H1 (cell line): ENCODE measurements at regions not wholly inside any gene's neighbourhood (a gene's known extent, or its start where the extent isn't known, plus 50 kb on each side); places are given as distances from the start of the nearest gene placed in this dataset.

Experiments
- CTCF ChIA-PET: fragments of 300-600 bp; sonication (Branson Sonifier 250); formaldehyde crosslinking; loops from one replicate; lab custom pipeline; 2021; ENCODE audit not compliant: partially characterized antibody; lab: Charles Lee
- POLR2A ChIA-PET: fragments of 300-600 bp; sonication (Branson Sonifier 250); formaldehyde crosslinking; loops from one replicate; lab custom pipeline; 2021; ENCODE audit warnings: inconsistent platforms; ENCODE audit not compliant: partially characterized antibody; lab: Charles Lee
- DNase-seq, 2 experiments: peaks; one replicate each; pipeline versions ENCODE4 v3.0.0 to v3.0.0-alpha.2; 2010 to 2022; ENCODE audit warnings: low spot score in 2 of 2, low read depth in 1 of 2, mixed read lengths in 1 of 2
- FAIRE-seq: peaks from 2 replicates; lab custom pipeline; 2011; peaks lifted over from hg19 to GRCh38; lab: Jason Lieb, UNC
- H2AFZ ChIP-seq: 2 replicates; pipeline ENCODE4 v1.8.1; 2012; ENCODE audit warnings: low read length, inconsistent platforms
- H2AK5ac ChIP-seq: 2 replicates; pipeline ENCODE4 v1.6.1; 2013; ENCODE audit warnings: low read depth, low read length
- H2BK120ac ChIP-seq: replicated peaks from 2 replicates; pipeline ENCODE3; 2013; ENCODE audit warnings: low read depth, low read length, inconsistent platforms
- H2BK12ac ChIP-seq: 2 replicates; pipeline ENCODE4 v1.6.1; 2013; ENCODE audit warnings: low read depth, low read length
- H2BK15ac ChIP-seq: 2 replicates; pipeline ENCODE4 v1.6.1; 2013; ENCODE audit warnings: low read length
- H2BK20ac ChIP-seq: 2 replicates; pipeline ENCODE4 v1.6.1; 2013; ENCODE audit warnings: low read length
- H2BK5ac ChIP-seq: 2 replicates; pipeline ENCODE4 v1.6.1; 2013; ENCODE audit warnings: low read depth, low read length
- H3K14ac ChIP-seq: 2 replicates; pipeline ENCODE4 v1.6.1; 2013; ENCODE audit warnings: inconsistent platforms; ENCODE audit not compliant: insufficient read length
- H3K18ac ChIP-seq: 2 replicates; pipeline ENCODE4 v1.6.1; 2013; ENCODE audit warnings: low read length; ENCODE audit errors: extremely low read depth
- H3K23ac ChIP-seq: 2 replicates; pipeline ENCODE4 v1.6.1; 2013; ENCODE audit warnings: inconsistent platforms; ENCODE audit not compliant: insufficient read length
- H3K23me2 ChIP-seq: 2 replicates; pipeline ENCODE4 v1.6.1; 2013; ENCODE audit warnings: low read depth, low read length
- H3K27ac ChIP-seq: 2 replicates; pipeline ENCODE4 v1.6.1; 2011; ENCODE audit warnings: low read depth, low read length, inconsistent platforms
- H3K27me3 ChIP-seq, 4 experiments: replicated peaks in 1 of 4; 1 replicate in 1 of 4; 2 replicates in 3 of 4; pipeline versions ENCODE4 v1.6.1 to v1.8.1; 2011 to 2013; ENCODE audit warnings: low read length in 3 of 4, mild to moderate bottlenecking in 3 of 4, inconsistent platforms in 2 of 4, mixed read lengths in 2 of 4, moderate library complexity in 1 of 4; ENCODE audit not compliant: control insufficient read depth in 3 of 4, insufficient read depth in 3 of 4; ENCODE audit errors: extremely low read depth in 1 of 4
- H3K36me3 ChIP-seq, 4 experiments: 2 replicates each; pipeline versions ENCODE4 v1.6.1 to v1.8.1; 2011 to 2013; ENCODE audit warnings: mild to moderate bottlenecking in 4 of 4, low read length in 3 of 4, moderate library complexity in 2 of 4, control low read depth in 1 of 4, inconsistent platforms in 1 of 4; ENCODE audit not compliant: insufficient read depth in 4 of 4, control insufficient read depth in 2 of 4
- H3K4ac ChIP-seq: replicated peaks from 2 replicates; pipeline ENCODE3; 2013; ENCODE audit warnings: low read length, low read depth, mixed read lengths, inconsistent platforms; ENCODE audit not compliant: insufficient read length
- H3K4me1 ChIP-seq, 4 experiments: replicated peaks in 1 of 4; 1 replicate in 1 of 4; 2 replicates in 3 of 4; pipeline versions ENCODE4 v1.6.1 to v1.8.1; 2011 to 2013; ENCODE audit warnings: low read length in 3 of 4, inconsistent platforms in 2 of 4, mixed read lengths in 1 of 4; ENCODE audit not compliant: insufficient read depth in 4 of 4, control insufficient read depth in 3 of 4
- H3K4me2 ChIP-seq, 2 experiments: 2 replicates each; pipeline versions ENCODE4 v1.6.1 to v1.8.1; 2011 to 2013; ENCODE audit warnings: low read depth in 2 of 2, low read length in 2 of 2, control low read depth in 1 of 2, inconsistent platforms in 1 of 2, mild to moderate bottlenecking in 1 of 2; ENCODE audit not compliant: insufficient read depth in 1 of 2
- H3K4me3 ChIP-seq, 4 experiments: fragments of 200-600, 300-600 bp in 1 of 4; sonication (generic), shearing (Covaris generic), sonication (Bioruptor Twin) in 1 of 4; 2 replicates each; pipeline versions ENCODE4 v1.5.1 to v1.8.1; 2011 to 2016; ENCODE audit warnings: low read length in 4 of 4, low read depth in 3 of 4, control low read depth in 2 of 4, inconsistent platforms in 2 of 4, mild to moderate bottlenecking in 2 of 4, mixed read lengths in 1 of 4, moderate library complexity in 1 of 4; ENCODE audit not compliant: insufficient read depth in 2 of 4; ENCODE audit errors: extremely low read depth in 1 of 4
- H3K56ac ChIP-seq: replicated peaks from 2 replicates; pipeline ENCODE3; 2013; ENCODE audit warnings: low read depth, mild to moderate bottlenecking, mixed read lengths, low read length, inconsistent platforms; ENCODE audit not compliant: insufficient read length
- H3K79me1 ChIP-seq: 2 replicates; pipeline ENCODE4 v1.6.1; 2013; ENCODE audit warnings: low read depth, low read length, control low read depth
- H3K79me2 ChIP-seq, 2 experiments: 2 replicates each; pipeline versions ENCODE4 v1.6.1 to v1.8.1; 2012 to 2013; ENCODE audit warnings: low read length in 2 of 2, mild to moderate bottlenecking in 2 of 2, inconsistent platforms in 1 of 2; ENCODE audit not compliant: insufficient read depth in 2 of 2, control insufficient read depth in 1 of 2
- H3K9ac ChIP-seq, 4 experiments: replicated peaks in 1 of 4; 1 replicate in 1 of 4; 2 replicates in 3 of 4; pipeline versions ENCODE4 v1.6.1 to v1.8.1; 2011 to 2013; ENCODE audit warnings: low read depth in 3 of 4, low read length in 3 of 4, control low read depth in 2 of 4, mild to moderate bottlenecking in 2 of 4, moderate library complexity in 2 of 4, inconsistent platforms in 1 of 4; ENCODE audit errors: extremely low read depth in 1 of 4
- H3K9me3 ChIP-seq, 2 experiments: 2 replicates each; pipeline versions ENCODE4 v1.6.1 to v1.8.1; 2012 to 2013; ENCODE audit warnings: mild to moderate bottlenecking in 2 of 2, moderate library complexity in 2 of 2, control low read depth in 1 of 2, inconsistent platforms in 1 of 2, low read depth in 1 of 2, low read length in 1 of 2, mixed read lengths in 1 of 2; ENCODE audit not compliant: insufficient read depth in 2 of 2
- H4K20me1 ChIP-seq, 2 experiments: replicated peaks in 1 of 2; 2 replicates each; pipeline versions ENCODE3 to v1.8.1; 2011 to 2013; ENCODE audit warnings: inconsistent platforms in 2 of 2, low read length in 2 of 2, mild to moderate bottlenecking in 1 of 2; ENCODE audit not compliant: insufficient read depth in 2 of 2, control insufficient read depth in 1 of 2
- H4K5ac ChIP-seq: 2 replicates; pipeline ENCODE4 v1.6.1; 2013; ENCODE audit warnings: low read length, low read depth, mixed read lengths, inconsistent platforms; ENCODE audit not compliant: insufficient read length
- H4K8ac ChIP-seq: 2 replicates; pipeline ENCODE4 v1.8.0; 2013; ENCODE audit warnings: mild to moderate bottlenecking, moderate library complexity, low read length, inconsistent platforms; ENCODE audit not compliant: insufficient read depth; ENCODE audit errors: extremely low read depth
- H4K91ac ChIP-seq: replicated peaks from 2 replicates; pipeline ENCODE3; 2013; ENCODE audit warnings: low read length, mixed read lengths, inconsistent platforms; ENCODE audit not compliant: insufficient read length
- BACH1 ChIP-seq: IDR thresholded peaks from 2 replicates; pipeline ENCODE4 v1.6.1; 2012; ENCODE audit warnings: low read length, improper control_type of control experiment
- BCL11A ChIP-seq, 2 experiments: IDR thresholded peaks; one replicate each; pipeline ENCODE4 v1.6.1; 2011; ENCODE audit warnings: low read depth in 2 of 2, low read length in 2 of 2, mild to moderate bottlenecking in 2 of 2
- CREB1 ChIP-seq: IDR thresholded peaks from 2 replicates; pipeline ENCODE4 v1.6.1; 2012; ENCODE audit warnings: inconsistent platforms
- CTBP2 ChIP-seq: IDR thresholded peaks from 2 replicates; pipeline ENCODE4 v1.7.0; 2011; ENCODE audit warnings: borderline replicate concordance, mild to moderate bottlenecking, moderate library complexity, mixed read lengths, low read length; ENCODE audit not compliant: insufficient read depth, insufficient read length
- FOSL1 ChIP-seq: IDR thresholded peaks from 2 replicates; pipeline ENCODE4 v1.6.1; 2011; ENCODE audit warnings: mild to moderate bottlenecking, low read depth, low read length, moderate library complexity; ENCODE audit not compliant: insufficient read depth
- HDAC2 ChIP-seq, 2 experiments: fragments of 300-600 bp in 1 of 2; sonication (generic) in 1 of 2; IDR thresholded peaks; 2 replicates each; pipeline ENCODE4 v1.6.1; 2011 to 2012; ENCODE audit warnings: low read depth in 2 of 2, low read length in 2 of 2, mild to moderate bottlenecking in 2 of 2, moderate library complexity in 2 of 2, borderline replicate concordance in 1 of 2, inconsistent platforms in 1 of 2
- JUN ChIP-seq: IDR thresholded peaks from 2 replicates; pipeline ENCODE4 v1.6.1; 2011; ENCODE audit warnings: low read depth, mild to moderate bottlenecking, improper control_type of control experiment, low read length
- JUND ChIP-seq: IDR thresholded peaks from 2 replicates; pipeline ENCODE4 v1.6.1; 2011; ENCODE audit warnings: mild to moderate bottlenecking, improper control_type of control experiment, low read length
- NANOG ChIP-seq: IDR thresholded peaks from 2 replicates; pipeline ENCODE4 v1.6.1; 2011; ENCODE audit warnings: low read length, low read depth, mild to moderate bottlenecking, inconsistent platforms; ENCODE audit not compliant: insufficient read depth, poor library complexity, severe bottlenecking
- NRF1 ChIP-seq: IDR thresholded peaks from 2 replicates; pipeline ENCODE4 v1.6.1; 2011; ENCODE audit warnings: mild to moderate bottlenecking, low read depth, low read length, improper control_type of control experiment
- PHF8 ChIP-seq: fragments of 200-600 bp; sonication (generic); conservative IDR thresholded peaks from 2 replicates; pipeline ENCODE4 v1.7.1; 2012; ENCODE audit warnings: low read depth, mild to moderate bottlenecking, inconsistent platforms, low read length, moderate library complexity
- POU5F1 ChIP-seq: IDR thresholded peaks from 2 replicates; pipeline ENCODE4 v1.6.1; 2011; ENCODE audit warnings: low read depth, mild to moderate bottlenecking, low read length, moderate library complexity
- RFX5 ChIP-seq: IDR thresholded peaks from 2 replicates; pipeline ENCODE4 v1.6.1; 2011; ENCODE audit warnings: low read depth, low read length, improper control_type of control experiment, borderline replicate concordance
- TAF1 ChIP-seq: IDR thresholded peaks from 2 replicates; pipeline ENCODE4 v1.6.1; 2011; ENCODE audit warnings: mild to moderate bottlenecking, low read depth, low read length
- TCF12 ChIP-seq: IDR thresholded peaks from 2 replicates; pipeline ENCODE4 v1.6.1; 2011; ENCODE audit warnings: low read depth, mild to moderate bottlenecking, low read length
- TEAD4 ChIP-seq: IDR thresholded peaks from 2 replicates; pipeline ENCODE4 v1.6.1; 2012; ENCODE audit warnings: low read depth, low read length, inconsistent platforms, mixed read lengths
- WGBS, 2 experiments: shearing (Covaris generic) in 1 of 2; methylation state at CpG; one replicate each; pipeline versions ENCODE4 v1.1.6 to v1.1.7; 2013 to 2015; ENCODE audit warnings: low lambda C conversion rate in 2 of 2, mixed read lengths in 2 of 2, inconsistent platforms in 1 of 2, low coverage in 1 of 2, missing lambda C conversion rate in 1 of 2; ENCODE audit not compliant: insufficient replicate concordance in 2 of 2, insufficient coverage in 1 of 2, insufficient read length in 1 of 2; ENCODE audit errors: extremely low coverage in 1 of 2, missing lambda C conversion rate in 1 of 2; 5-methylcytosine and 5-hydroxymethylcytosine counted together

- DNase-seq (no peak), FAIRE-seq (no peak)
- Histone ChIP-seq H3K27me3 (no peaks in the 10 kb centered on the region), H3K56ac (no peak overlapping the region), H4K5ac (no peak overlapping the region), H2BK20ac (no peak overlapping the region), H3K79me2 (no peaks in the 10 kb centered on the region), H4K8ac (no peak overlapping the region), H2AFZ (no peak overlapping the region), H3K18ac (no peak overlapping the region), H3K23ac (no peak overlapping the region), H2AK5ac (no peak overlapping the region), H3K4me2 (peak overlapping the region in 1 of 2 experiments; percentile 54; a peak in 1 of 4 replicates), H3K9me3 (peaks cover 0 to 3% of the 10 kb centered on the region in 2 experiments; a peak in 1 of 4 replicates), H3K23me2 (no peaks in the 10 kb centered on the region), H3K36me3 (no peaks in the 10 kb centered on the region), H2BK12ac (no peak overlapping the region), H3K14ac (no peak overlapping the region), H2BK15ac (no peak overlapping the region), H3K27ac (no peak overlapping the region), H4K20me1 (no peaks in the 10 kb centered on the region), H3K4me3 (peak overlapping the region in 1 of 4 experiments; percentile 14; a peak in 1 of 8 replicates), H3K4ac (no peak overlapping the region), H3K79me1 (no peaks in the 10 kb centered on the region), H2BK120ac (no peak overlapping the region), H4K91ac (no peak overlapping the region), H3K4me1 (no peaks in the 10 kb centered on the region), H2BK5ac (no peak overlapping the region), H3K9ac (no peak overlapping the region)
- ChIA-PET CTCF (no interaction called here), POLR2A (no interaction called here)
- 95% methylated on average over 8 of the region's 12 CpGs; no CpG with 5 or more reads in 1 of the 2 experiments for WGBS, 2 experiments
- TF ChIP-seq NANOG (no peak), HDAC2 (IDR thresholded peaks at IDR 0.05; ENCODE audit: borderline replicate concordance in 1 of 2, low read depth in 2 of 2, low read length in 2 of 2) (no peak), CREB1 (no peak), NRF1 (no peak), TEAD4 (no peak), JUN (no peak), BCL11A (IDR thresholded peaks at IDR 0.05; ENCODE audit: low read depth in 2 of 2, low read length in 2 of 2) (no peak), POU5F1 (no peak), PHF8 (no peak), TAF1 (no peak), CTBP2 (no peak), TCF12 (no peak), RFX5 (no peak), BACH1 (no peak), JUND (no peak), FOSL1 (no peak)
These were observed 135.4 kb downstream of the KIF20B start for GRCh38 chr10:89836840-89837164.
